ENCODE measurements at regions not wholly inside any gene's neighbourhood (a gene's known extent, or its start where the extent isn't known, plus 50 kb on each side); places are given as distances from the start of the nearest gene placed in this dataset.

DNA sequence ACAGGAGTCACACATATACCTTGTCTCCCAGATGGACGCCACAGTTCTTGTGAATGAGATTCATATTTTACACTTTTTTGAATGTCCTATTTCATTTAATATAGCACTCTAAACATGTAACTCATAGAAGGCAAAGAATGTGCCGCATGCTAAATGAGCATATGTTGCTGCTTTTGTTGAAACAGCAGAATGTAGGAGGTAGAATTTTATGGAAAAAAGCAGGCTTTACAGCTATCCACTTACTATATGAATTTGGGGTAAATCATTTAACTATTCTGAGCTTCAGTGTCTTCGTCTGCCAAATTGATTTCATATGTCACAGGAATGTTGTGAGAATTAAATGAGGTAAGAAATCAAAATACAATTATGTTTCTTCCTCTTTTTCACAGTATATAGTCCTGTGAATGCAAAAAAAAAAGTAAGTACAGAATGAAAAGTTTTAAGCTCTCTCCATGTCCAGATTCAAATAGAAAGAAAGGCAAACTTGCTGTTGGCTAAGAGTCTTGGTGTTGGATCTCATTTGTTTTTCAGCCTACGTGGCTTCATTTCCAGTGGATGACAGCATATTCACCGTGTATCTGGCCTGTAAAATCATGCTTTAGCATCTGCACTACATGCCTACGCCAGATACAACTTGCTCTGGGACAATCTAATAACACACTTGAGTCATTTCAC, 154.7 kb upstream of the CNTNAP5 start:
- Histone ChIP-seq H3K36me3 (no peaks in the 10 kb centered on the region), H3K4me1 (no peaks in the 10 kb centered on the region), H3K4me3 (no peak overlapping the region), H3K27ac (no peak overlapping the region), H3K9me3 (no peaks in the 10 kb centered on the region), H3K27me3 (no peaks in the 10 kb centered on the region)
- ATAC-seq (no peak), DNase-seq (no peak)
- TF ChIP-seq, protein P1, sequence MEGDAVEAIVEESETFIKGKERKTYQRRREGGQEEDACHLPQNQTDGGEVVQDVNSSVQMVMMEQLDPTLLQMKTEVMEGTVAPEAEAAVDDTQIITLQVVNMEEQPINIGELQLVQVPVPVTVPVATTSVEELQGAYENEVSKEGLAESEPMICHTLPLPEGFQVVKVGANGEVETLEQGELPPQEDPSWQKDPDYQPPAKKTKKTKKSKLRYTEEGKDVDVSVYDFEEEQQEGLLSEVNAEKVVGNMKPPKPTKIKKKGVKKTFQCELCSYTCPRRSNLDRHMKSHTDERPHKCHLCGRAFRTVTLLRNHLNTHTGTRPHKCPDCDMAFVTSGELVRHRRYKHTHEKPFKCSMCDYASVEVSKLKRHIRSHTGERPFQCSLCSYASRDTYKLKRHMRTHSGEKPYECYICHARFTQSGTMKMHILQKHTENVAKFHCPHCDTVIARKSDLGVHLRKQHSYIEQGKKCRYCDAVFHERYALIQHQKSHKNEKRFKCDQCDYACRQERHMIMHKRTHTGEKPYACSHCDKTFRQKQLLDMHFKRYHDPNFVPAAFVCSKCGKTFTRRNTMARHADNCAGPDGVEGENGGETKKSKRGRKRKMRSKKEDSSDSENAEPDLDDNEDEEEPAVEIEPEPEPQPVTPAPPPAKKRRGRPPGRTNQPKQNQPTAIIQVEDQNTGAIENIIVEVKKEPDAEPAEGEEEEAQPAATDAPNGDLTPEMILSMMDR (IDR thresholded peaks at IDR 0.05) = no peak
- intact Hi-C loops (cut with DNase I) = no loop called here

DNA sequence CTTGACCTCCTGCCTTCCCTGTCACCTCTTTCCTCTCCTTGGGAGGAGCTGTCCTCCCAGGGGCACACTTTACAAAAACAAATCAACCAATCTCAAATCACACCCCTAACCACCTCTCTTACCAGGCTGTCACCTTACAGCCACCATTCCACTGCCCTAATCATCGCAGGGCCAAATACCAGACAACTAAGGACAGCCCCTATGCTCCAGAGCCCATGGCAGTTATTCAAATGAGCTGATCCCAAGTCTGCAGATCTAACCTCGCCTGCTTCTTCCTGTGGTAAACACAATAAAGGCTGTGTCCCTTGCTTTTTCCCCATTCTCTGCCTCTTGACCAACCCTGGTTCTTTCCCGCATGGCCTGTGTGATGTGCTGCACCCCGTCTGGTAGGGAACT, 154.2 kb upstream of the CNTNAP5 start:
- TF ChIP-seq, protein P1 (IDR thresholded peaks at IDR 0.05) = no peak
- H3K27ac ChIP-seq = no peak overlapping the region
- ATAC-seq = no peak
- no peak overlapping the region for H3K4me3 ChIP-seq
- no peaks in the 10 kb centered on the region for H3K27me3 ChIP-seq
- no peaks in the 10 kb centered on the region for H3K9me3 ChIP-seq
- intact Hi-C loops (cut with DNase I) = no loop called here
- H3K4me1 ChIP-seq = no peaks in the 10 kb centered on the region
- no peaks in the 10 kb centered on the region for H3K36me3 ChIP-seq
- DNase-seq = no peak

DNA sequence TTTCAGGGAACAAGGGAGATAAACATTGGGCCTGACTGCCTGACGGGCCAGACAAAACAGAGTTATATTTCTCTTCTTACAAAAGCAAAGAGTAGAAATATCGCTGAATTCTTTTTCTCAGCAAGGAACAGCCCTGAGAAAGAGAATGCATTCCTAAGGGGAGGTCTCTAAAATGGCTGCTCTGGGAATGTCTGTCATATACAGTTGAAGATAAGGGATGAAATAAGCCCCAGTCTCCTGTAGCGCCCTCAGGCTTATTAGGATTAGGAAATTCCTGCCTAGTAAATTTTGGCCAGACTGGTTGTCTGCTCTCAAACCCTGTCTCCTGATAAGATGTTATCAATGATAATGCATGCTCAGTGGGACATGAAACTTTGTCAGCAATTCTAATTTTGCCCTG, 134.9 kb upstream of the CNTNAP5 start:
- H3K4me3 ChIP-seq = no peak overlapping the region
- no peaks in the 10 kb centered on the region for H3K4me1 ChIP-seq
- no peak overlapping the region for H3K27ac ChIP-seq
- intact Hi-C loops (cut with DNase I) = no loop called here
- TF ChIP-seq, protein P1 (IDR thresholded peaks at IDR 0.05) = no peak
- no peaks in the 10 kb centered on the region for H3K27me3 ChIP-seq
- no peak for DNase-seq
- H3K36me3 ChIP-seq = no peaks in the 10 kb centered on the region
- no peak for ATAC-seq
- peaks cover 0 to 44% of the 10 kb centered on the region in 2 donors for H3K9me3 ChIP-seq

DNA sequence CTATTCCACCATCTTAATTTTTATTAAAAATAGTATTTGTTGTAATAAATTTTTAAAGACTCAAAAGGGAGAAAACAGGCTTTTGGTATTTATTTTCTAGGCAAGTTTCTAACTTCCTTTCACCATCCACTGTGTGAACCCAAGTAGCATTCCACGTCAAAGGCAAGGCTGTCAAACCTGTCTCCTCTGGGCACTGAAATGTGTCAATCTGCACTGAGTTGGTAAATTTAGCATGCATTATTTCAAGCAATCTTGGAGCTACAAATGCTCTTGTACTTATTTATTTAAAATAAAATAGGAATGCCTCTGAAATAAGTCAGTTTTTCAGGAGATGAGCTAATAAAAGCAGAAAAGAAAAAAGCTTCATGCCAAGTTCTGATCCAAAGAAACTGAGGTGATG, 130.9 kb upstream of the CNTNAP5 start:
- Histone ChIP-seq H3K27ac (no peak overlapping the region), H3K36me3 (no peaks in the 10 kb centered on the region), H3K9me3 (peaks cover 0 to 51% of the 10 kb centered on the region in 2 donors), H3K4me1 (no peaks in the 10 kb centered on the region), H3K27me3 (no peaks in the 10 kb centered on the region), H3K4me3 (no peak overlapping the region)
- intact Hi-C loops (cut with DNase I) = no loop called here
- TF ChIP-seq, protein P1 (IDR thresholded peaks at IDR 0.05) = no peak
- no peak for DNase-seq
- ATAC-seq = no peak

DNA sequence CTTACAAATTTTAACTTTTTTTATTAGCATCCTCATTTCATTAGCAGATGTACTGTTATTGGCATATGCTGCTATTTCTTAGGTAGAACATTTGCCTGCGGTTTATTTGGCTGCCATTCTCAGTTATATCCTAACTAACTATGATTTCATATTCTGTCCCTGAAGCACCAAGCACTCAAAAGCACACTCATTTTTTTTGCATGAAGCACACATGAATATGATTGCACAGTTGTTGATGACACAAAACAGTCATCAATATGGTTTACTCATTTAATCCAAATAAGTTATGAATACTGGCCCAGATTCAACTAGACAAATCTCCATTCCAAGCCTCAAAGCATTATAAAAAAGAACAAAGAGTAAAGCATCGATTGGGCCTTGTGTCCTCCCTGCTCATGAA, 129.4 kb upstream of the CNTNAP5 start:
- DNase-seq (no peak), ATAC-seq (no peak)
- peaks cover 0 to 47% of the 10 kb centered on the region in 2 donors for H3K9me3 ChIP-seq
- intact Hi-C loops (cut with DNase I) = no loop called here
- no peak overlapping the region for H3K27ac ChIP-seq
- H3K4me1 ChIP-seq = no peaks in the 10 kb centered on the region
- no peaks in the 10 kb centered on the region for H3K27me3 ChIP-seq
- H3K36me3 ChIP-seq = no peaks in the 10 kb centered on the region
- TF ChIP-seq, protein P1 (IDR thresholded peaks at IDR 0.05) = no peak
- no peak overlapping the region for H3K4me3 ChIP-seq

Measured in left lung (tissue), 4 donors.